SH-SY5Y (cell line): ENCODE measurements at regions not wholly inside any gene's neighbourhood (a gene's known extent, or its start where the extent isn't known, plus 50 kb on each side); places are given as distances from the start of the nearest gene placed in this dataset.

Source experiments
- GATA2 ChIP-seq: IDR thresholded peaks from 2 replicates; pipeline ENCODE4 v1.6.1; 2011; ENCODE audit warnings: mild to moderate bottlenecking, low read depth, low read length
- GATA3 ChIP-seq: IDR thresholded peaks from 2 replicates; pipeline ENCODE4 v1.6.1; 2011; ENCODE audit warnings: low read depth, mild to moderate bottlenecking, low read length, moderate library complexity

- no peak for TF ChIP-seq GATA3
- TF ChIP-seq GATA2, result no peak
These were observed 377.3 kb upstream of the RBFOX1 start for GRCh38 chr16:6955303-6955702.
